A673 (cell line): ENCODE measurements at regions not wholly inside any gene's neighbourhood (a gene's known extent, or its start where the extent isn't known, plus 50 kb on each side); places are given as distances from the start of the nearest gene placed in this dataset.
"Not testable (repeated sequence)": the region's sequence is repeated elsewhere in the genome, so short reads cannot be mapped to it uniquely, and the experiment has no call there.

Source experiments
- BruUV-seq: library from RNA; stranded (reverse); fragments of 400-500 nt; replicated peaks from 2 replicates; lab custom pipeline; 2021; lab: Mats Ljungman, UMichigan
- CTCF ChIA-PET: fragments of 300-600 bp; sonication (Branson Sonifier 250); formaldehyde crosslinking; loops from one replicate; lab custom pipeline; 2022; ENCODE audit warnings: antibody characterized with exemption; lab: Charles Lee
- POLR2A ChIA-PET: fragments of 300-600 bp; sonication (Branson Sonifier 250); formaldehyde crosslinking; loops from one replicate; lab custom pipeline; 2022; ENCODE audit warnings: antibody characterized with exemption; ENCODE audit not compliant: low non-redundant PET; lab: Charles Lee
- DNase-seq: peaks from one replicate; pipeline ENCODE4 v3.0.0-alpha.2; 2015; ENCODE audit warnings: low spot score
- H3K27ac ChIP-seq: fragments of 200-600 bp; sonication (generic); 2 replicates; pipeline ENCODE4 v1.5.1; 2016; ENCODE audit warnings: mixed run types, low read depth, mild to moderate bottlenecking, mixed read lengths, antibody characterized with exemption, low read length; ENCODE audit not compliant: poor library complexity, severe bottlenecking
- H3K27me3 ChIP-seq: fragments of 200-600 bp; sonication (generic); replicated peaks from 2 replicates; pipeline ENCODE4 v1.6.1; 2017; ENCODE audit warnings: mixed run types, low read depth, mild to moderate bottlenecking, mixed read lengths, antibody characterized with exemption, low read length; ENCODE audit not compliant: insufficient read depth, poor library complexity
- H3K36me3 ChIP-seq: fragments of 200-600 bp; sonication (generic); 2 replicates; pipeline ENCODE4 v1.6.1; 2016; ENCODE audit warnings: mixed run types, mild to moderate bottlenecking, mixed read lengths, antibody characterized with exemption, low read length; ENCODE audit not compliant: insufficient read depth, poor library complexity, severe bottlenecking
- H3K4me1 ChIP-seq: fragments of 200-600 bp; sonication (generic); 2 replicates; pipeline ENCODE4 v1.6.1; 2017; ENCODE audit warnings: mixed run types, mild to moderate bottlenecking, mixed read lengths, antibody characterized with exemption, low read length; ENCODE audit not compliant: insufficient read depth, poor library complexity, severe bottlenecking
- H3K4me3 ChIP-seq: fragments of 200-600 bp; sonication (generic); 2 replicates; pipeline ENCODE4 v1.5.1; 2016; ENCODE audit warnings: low read depth, mixed run types, mild to moderate bottlenecking, mixed read lengths, low read length; ENCODE audit not compliant: poor library complexity, severe bottlenecking
- H3K9me3 ChIP-seq: fragments of 200-600 bp; sonication (generic); 2 replicates; pipeline ENCODE4 v1.6.1; 2016; ENCODE audit warnings: mixed run types, low read depth, mild to moderate bottlenecking, mixed read lengths, antibody characterized with exemption, low read length; ENCODE audit not compliant: poor library complexity, severe bottlenecking
- EZH2 ChIP-seq: fragments of 200-600 bp; sonication (generic); IDR thresholded peaks from 2 replicates; pipeline ENCODE4 v1.6.1; 2017; ENCODE audit warnings: borderline replicate concordance, low read depth, mild to moderate bottlenecking, mixed read lengths, antibody characterized with exemption, low read length; ENCODE audit not compliant: poor library complexity, severe bottlenecking
- intact Hi-C: fragments of 100-400 bp; cut with micrococcal nuclease; formaldehyde crosslinking; loops from one replicate; pipeline ENCODE4 v1.10.0; 2022; ENCODE audit not compliant: unreplicated experiment
- TF ChIP-seq, protein P1 (sequence below): fragments of 300-800, 200-600 bp; sonication (generic); conservative IDR thresholded peaks from 2 replicates; pipeline ENCODE4 v1.5.1; 2017; ENCODE audit warnings: low read depth, mild to moderate bottlenecking, antibody characterized with exemption, low read length, moderate library complexity, mixed read lengths

DNA sequence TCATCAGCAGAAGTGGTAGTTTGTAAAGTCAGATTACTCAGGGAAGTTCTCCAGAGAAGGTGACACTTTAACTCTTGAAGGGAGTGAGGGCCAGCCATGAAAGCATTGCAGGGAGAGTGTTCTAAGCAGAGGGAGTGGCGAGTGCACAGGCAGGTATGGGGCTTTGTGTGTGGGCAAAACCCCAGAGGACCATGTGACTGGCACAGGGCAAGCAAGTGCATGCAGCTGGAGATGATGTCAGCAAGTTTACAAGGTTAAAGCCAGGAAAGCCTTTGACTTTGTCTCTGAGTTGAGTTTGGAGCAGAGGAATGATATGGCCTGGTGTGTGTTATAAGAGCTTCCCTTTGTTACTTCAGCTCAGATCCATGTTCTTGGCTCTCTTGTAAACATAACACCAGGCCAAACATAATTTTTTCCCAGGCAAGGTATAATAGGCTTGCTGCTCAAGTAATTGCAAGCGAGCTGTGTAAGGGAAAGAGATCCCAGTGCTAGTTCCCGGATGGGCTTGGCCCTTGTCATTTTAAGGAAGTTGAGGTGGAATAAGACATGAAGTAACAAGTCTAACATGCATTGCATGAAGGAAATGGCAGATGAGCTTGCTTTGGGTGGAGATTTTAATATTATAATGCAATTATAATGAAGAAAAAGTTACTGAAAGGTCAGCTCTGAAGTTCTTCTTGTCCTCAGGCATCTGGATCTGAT, 341.1 kb upstream of the LRRC3B start:
- H3K4me1 ChIP-seq: no peaks in the 10 kb centered on the region
- no peak overlapping the region for H3K27ac ChIP-seq
- CTCF ChIA-PET: no interaction called here
- intact Hi-C loops: no loop called here
- no peaks in the 10 kb centered on the region for H3K27me3 ChIP-seq
- no TSS peak for BruUV-seq
- no peaks in the 10 kb centered on the region for H3K36me3 ChIP-seq
- POLR2A ChIA-PET: no interaction called here
- H3K9me3 ChIP-seq: peaks cover 20% of the 10 kb centered on the region
- no peak overlapping the region for H3K4me3 ChIP-seq
- DNase-seq: no peak
- TF ChIP-seq, protein P1, sequence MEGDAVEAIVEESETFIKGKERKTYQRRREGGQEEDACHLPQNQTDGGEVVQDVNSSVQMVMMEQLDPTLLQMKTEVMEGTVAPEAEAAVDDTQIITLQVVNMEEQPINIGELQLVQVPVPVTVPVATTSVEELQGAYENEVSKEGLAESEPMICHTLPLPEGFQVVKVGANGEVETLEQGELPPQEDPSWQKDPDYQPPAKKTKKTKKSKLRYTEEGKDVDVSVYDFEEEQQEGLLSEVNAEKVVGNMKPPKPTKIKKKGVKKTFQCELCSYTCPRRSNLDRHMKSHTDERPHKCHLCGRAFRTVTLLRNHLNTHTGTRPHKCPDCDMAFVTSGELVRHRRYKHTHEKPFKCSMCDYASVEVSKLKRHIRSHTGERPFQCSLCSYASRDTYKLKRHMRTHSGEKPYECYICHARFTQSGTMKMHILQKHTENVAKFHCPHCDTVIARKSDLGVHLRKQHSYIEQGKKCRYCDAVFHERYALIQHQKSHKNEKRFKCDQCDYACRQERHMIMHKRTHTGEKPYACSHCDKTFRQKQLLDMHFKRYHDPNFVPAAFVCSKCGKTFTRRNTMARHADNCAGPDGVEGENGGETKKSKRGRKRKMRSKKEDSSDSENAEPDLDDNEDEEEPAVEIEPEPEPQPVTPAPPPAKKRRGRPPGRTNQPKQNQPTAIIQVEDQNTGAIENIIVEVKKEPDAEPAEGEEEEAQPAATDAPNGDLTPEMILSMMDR: no peak
- TF ChIP-seq EZH2: no peak

DNA sequence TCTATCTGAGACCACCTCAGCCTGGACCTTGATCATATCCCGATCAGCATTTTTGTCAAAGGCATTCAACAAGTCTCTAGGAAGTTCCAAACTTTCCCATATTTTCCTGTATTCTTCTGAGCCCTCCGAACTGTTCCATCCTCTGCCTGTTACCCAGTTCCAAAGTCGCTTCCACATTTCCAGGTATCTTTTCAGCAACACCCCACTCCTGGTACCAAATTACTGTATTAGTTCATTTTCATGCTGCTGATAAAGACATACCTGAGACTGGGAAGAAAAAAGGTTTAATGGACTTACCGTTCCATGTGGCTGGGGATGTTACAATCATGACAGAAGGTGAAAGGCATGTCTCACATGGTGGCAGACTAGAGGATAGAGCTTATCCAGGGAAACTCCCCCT, 338.1 kb upstream of the LRRC3B start:
- POLR2A ChIA-PET, DNase-seq, BruUV-seq, intact Hi-C loops, CTCF ChIA-PET, H3K4me1 ChIP-seq, H3K27me3 ChIP-seq, H3K36me3 ChIP-seq, H3K27ac ChIP-seq, H3K4me3 ChIP-seq: not testable (repeated sequence)
- H3K9me3 ChIP-seq: peaks cover 20% of the 10 kb centered on the region

DNA sequence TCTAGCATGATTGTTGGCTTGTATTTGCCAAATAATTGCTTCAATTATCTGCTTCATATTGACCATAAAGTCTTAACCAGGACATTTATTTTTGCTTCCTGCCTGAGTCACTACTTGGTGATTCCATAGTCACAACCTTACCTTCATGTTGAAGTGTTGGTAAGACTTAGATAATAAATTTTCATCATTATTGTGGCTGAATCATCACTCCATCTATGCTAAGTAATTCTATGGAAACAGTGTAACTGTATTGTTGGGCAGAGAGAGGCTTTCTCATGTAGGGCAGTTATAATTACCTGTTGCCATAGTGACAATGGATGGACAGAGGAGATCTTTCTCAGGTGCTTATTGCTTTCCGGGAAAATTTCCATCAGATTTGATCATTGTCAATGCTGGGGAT, 330.7 kb upstream of the LRRC3B start:
- ChIA-PET CTCF (no interaction called here), POLR2A (no interaction called here)
- H3K9me3 ChIP-seq: no peaks in the 10 kb centered on the region
- no peaks in the 10 kb centered on the region for H3K27me3 ChIP-seq
- intact Hi-C loops: no loop called here
- no peaks in the 10 kb centered on the region for H3K4me1 ChIP-seq
- no peak overlapping the region for H3K4me3 ChIP-seq
- no peak for DNase-seq
- no peak for TF ChIP-seq EZH2
- TF ChIP-seq, protein P1: no peak
- no peaks in the 10 kb centered on the region for H3K36me3 ChIP-seq
- no TSS peak for BruUV-seq
- H3K27ac ChIP-seq: no peak overlapping the region

DNA sequence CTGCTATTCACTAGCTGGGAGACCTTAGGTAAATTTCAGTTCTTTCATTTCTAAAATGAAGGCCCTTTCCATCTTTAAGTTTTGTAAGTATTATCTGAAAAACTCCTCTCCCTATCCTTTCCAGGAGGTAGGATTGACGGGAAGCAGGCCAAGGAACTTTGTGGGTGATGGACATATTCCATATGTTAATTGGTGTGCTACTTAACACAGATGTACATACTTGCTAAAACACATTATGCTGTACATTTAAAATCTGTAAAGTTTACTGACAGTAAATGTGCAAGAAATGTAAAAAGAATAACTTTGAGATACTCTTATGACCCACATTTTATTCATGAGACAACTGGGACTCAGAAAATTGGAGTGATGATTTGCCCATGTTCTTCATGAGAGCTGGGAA, 329.8 kb upstream of the LRRC3B start:
- DNase-seq: no peak
- ChIA-PET CTCF (no interaction called here), POLR2A (no interaction called here)
- TF ChIP-seq EZH2: no peak
- TF ChIP-seq, protein P1: no peak
- Histone ChIP-seq H3K27me3 (no peaks in the 10 kb centered on the region), H3K4me3 (no peak overlapping the region), H3K4me1 (no peaks in the 10 kb centered on the region), H3K9me3 (no peaks in the 10 kb centered on the region), H3K27ac (no peak overlapping the region), H3K36me3 (no peaks in the 10 kb centered on the region)
- intact Hi-C loops: no loop called here
- BruUV-seq: no TSS peak
